SK-N-SH treated with all-trans-retinoic acid at 6 μM for 48 hours (cell line): ENCODE measurements at regions not wholly inside any gene's neighbourhood (a gene's known extent, or its start where the extent isn't known, plus 50 kb on each side); places are given as distances from the start of the nearest gene placed in this dataset.

Experiments used
- TOX ChIP-seq: fragments of 250-450 bp; sonication (Bioruptor Pico); IDR thresholded peaks from 2 replicates; pipeline ENCODE4 v1.8.0; 2021; ENCODE audit warnings: mild to moderate bottlenecking, moderate library complexity, borderline replicate concordance
- ZFP3 ChIP-seq: fragments of 250-450 bp; sonication (Bioruptor Pico); IDR thresholded peaks from 2 replicates; pipeline ENCODE4 v1.5.0; 2020; ENCODE audit warnings: mild to moderate bottlenecking, moderate library complexity
- ZNF565 ChIP-seq: fragments of 450-650 bp; formaldehyde crosslinking; conservative IDR thresholded peaks from 2 replicates; pipeline ENCODE4 v1.5.0; 2020; ENCODE audit warnings: low read depth, mild to moderate bottlenecking, moderate library complexity

DNA sequence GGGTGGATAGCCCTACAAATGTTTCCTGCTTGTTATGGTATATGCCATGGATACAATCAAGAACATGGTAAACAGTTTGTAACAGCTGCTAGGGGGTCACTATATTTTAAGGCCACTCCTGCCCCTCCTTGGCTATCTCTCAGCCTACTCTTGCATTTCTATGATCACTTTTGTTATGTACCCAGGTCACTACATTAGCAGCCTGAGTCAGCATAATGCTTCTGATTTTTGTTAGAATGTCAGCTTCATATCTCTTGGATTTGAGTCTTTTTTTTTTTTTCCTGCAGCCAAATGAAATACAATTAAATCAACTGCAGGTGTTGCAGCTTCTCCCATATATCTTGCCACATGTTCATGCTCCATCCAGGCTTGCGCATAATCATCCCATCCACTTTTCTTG is 629.7 kb upstream of the GRAMD2B start:
- TF ChIP-seq TOX (CRISPR knock-in tag) (no peak), ZNF565 (CRISPR knock-in tag) (no peak), ZFP3 (no peak)
